Right lobe of liver (tissue), 4 donors: ENCODE measurements at regions not wholly inside any gene's neighbourhood (a gene's known extent, or its start where the extent isn't known, plus 50 kb on each side); places are given as distances from the start of the nearest gene placed in this dataset.

Experiments
- POLR2A ChIP-seq: fragments of 450-650 bp; IDR thresholded peaks from one replicate; pipeline ENCODE4 v1.6.1; 2017; ENCODE audit warnings: antibody characterized with exemption, mild to moderate bottlenecking
- TF ChIP-seq, protein P1 (sequence below), 4 donors: fragments of 200-600 bp in 3 of 4; fragments of 450-650 bp in 1 of 4; IDR thresholded peaks; one replicate each; pipeline versions ENCODE4 v1.5.1 to v1.8.0; 2016 to 2022; ENCODE audit warnings: antibody characterized with exemption in 4 of 4, mild to moderate bottlenecking in 2 of 4
- donor health status: DM: no; HTN: no; CAD: no.
- donor health status: DM: no; HTN: no; CAD: no.
- donor health status: DM: no; HTN: yes; CAD: no.

DNA sequence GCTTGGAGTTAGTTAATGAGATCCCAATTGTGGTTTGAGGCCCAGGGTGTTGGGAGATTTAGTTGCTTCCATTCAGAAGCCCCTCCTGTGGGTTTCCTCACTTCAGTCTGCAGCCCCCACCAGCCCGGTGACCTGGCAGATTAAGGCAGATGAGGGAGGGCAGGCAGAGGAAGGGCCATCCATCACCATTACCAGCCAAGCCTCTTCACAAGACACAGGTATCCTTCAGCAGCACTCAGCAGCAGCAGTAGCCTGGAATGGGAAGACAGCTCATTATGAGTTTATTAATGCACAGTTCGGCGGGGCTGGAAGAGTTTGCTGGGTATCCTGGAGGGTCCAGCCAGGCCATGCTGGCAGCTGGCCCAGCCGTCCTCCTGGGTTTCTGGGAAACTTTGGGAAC lies 90.0 kb upstream of the GPRC5B start:
- TF ChIP-seq, protein P1, sequence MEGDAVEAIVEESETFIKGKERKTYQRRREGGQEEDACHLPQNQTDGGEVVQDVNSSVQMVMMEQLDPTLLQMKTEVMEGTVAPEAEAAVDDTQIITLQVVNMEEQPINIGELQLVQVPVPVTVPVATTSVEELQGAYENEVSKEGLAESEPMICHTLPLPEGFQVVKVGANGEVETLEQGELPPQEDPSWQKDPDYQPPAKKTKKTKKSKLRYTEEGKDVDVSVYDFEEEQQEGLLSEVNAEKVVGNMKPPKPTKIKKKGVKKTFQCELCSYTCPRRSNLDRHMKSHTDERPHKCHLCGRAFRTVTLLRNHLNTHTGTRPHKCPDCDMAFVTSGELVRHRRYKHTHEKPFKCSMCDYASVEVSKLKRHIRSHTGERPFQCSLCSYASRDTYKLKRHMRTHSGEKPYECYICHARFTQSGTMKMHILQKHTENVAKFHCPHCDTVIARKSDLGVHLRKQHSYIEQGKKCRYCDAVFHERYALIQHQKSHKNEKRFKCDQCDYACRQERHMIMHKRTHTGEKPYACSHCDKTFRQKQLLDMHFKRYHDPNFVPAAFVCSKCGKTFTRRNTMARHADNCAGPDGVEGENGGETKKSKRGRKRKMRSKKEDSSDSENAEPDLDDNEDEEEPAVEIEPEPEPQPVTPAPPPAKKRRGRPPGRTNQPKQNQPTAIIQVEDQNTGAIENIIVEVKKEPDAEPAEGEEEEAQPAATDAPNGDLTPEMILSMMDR (IDR thresholded peaks at IDR 0.05) = no peak
- TF ChIP-seq POLR2A = no peak
